T-cell (primary cell): ENCODE measurements at regions not wholly inside any gene's neighbourhood (a gene's known extent, or its start where the extent isn't known, plus 50 kb on each side); places are given as distances from the start of the nearest gene placed in this dataset.

Experiments used
- ATAC-seq, 4 experiments: fragments of 200-7000 bp in 3 of 4; fragments of 150-1000 bp in 1 of 4; cut with Tn5 transposase; replicated peaks in 1 of 4; 1 replicate in 3 of 4; 2 replicates in 1 of 4; pipeline ENCODE4 v1.10.0; 2021; ENCODE audit warnings: moderate library complexity in 3 of 4, mild to moderate bottlenecking in 2 of 4, moderate number of reproducible peaks in 1 of 4
- CTCF ChIA-PET, 2 donors: fragments of 300-600 bp; sonication (Branson Sonifier 250); formaldehyde crosslinking; loops; one replicate each; lab custom pipeline; 2022; ENCODE audit warnings: antibody characterized with exemption in 2 of 2; lab: Charles Lee
- POLR2A ChIA-PET, 2 donors: fragments of 300-600 bp; sonication (Branson Sonifier 250); formaldehyde crosslinking; loops; one replicate each; lab custom pipeline; 2022; ENCODE audit warnings: antibody characterized with exemption in 2 of 2; lab: Charles Lee
- DNase-seq, 35 experiments: peaks; one replicate each; pipeline versions ENCODE4 v3.0.0 to v3.0.0-alpha.2; 2013 to 2023
- H3K27ac ChIP-seq: one replicate; pipeline ENCODE4 v1.5.1; 2013; ENCODE audit warnings: low read length
- H3K27me3 ChIP-seq, 2 experiments: replicated peaks in 1 of 2; 1 replicate in 1 of 2; 2 replicates in 1 of 2; pipeline versions ENCODE4 v1.6.1 to v1.7.0; 2013; ENCODE audit warnings: low read length in 1 of 2, mixed read lengths in 1 of 2; ENCODE audit not compliant: control insufficient read depth in 2 of 2, insufficient read depth in 2 of 2; ENCODE audit errors: extremely low read depth in 1 of 2
- H3K36me3 ChIP-seq, 2 donors: 1 replicate in 1 of 2; 2 replicates in 1 of 2; pipeline versions ENCODE4 v1.6.1 to v1.7.0; 2013; ENCODE audit warnings: low read length in 1 of 2; ENCODE audit not compliant: control insufficient read depth in 2 of 2, insufficient read depth in 1 of 2; ENCODE audit errors: extremely low read depth in 1 of 2
- H3K4me1 ChIP-seq, 2 experiments: 1 replicate in 1 of 2; 2 replicates in 1 of 2; pipeline versions ENCODE4 v1.6.1 to v1.7.0; 2013; ENCODE audit warnings: low read length in 2 of 2, mixed read lengths in 1 of 2; ENCODE audit not compliant: insufficient read depth in 2 of 2, control insufficient read depth in 1 of 2; ENCODE audit errors: extremely low read depth in 1 of 2
- H3K4me3 ChIP-seq, 2 donors: 1 replicate in 1 of 2; 2 replicates in 1 of 2; pipeline versions ENCODE4 v1.5.1 to v1.7.0; 2013; ENCODE audit warnings: mild to moderate bottlenecking in 2 of 2, low read length in 1 of 2, moderate library complexity in 1 of 2; ENCODE audit not compliant: control insufficient read depth in 1 of 2; ENCODE audit errors: extremely low read depth in 1 of 2
- H3K9me3 ChIP-seq: 2 replicates; pipeline ENCODE4 v1.7.0; 2013
- H3K27ac Mint-ChIP-seq, 2 donors: one replicate each; pipeline ENCODE4 v1.8.0; 2020 to 2021; ENCODE audit warnings: mild to moderate bottlenecking in 2 of 2, mixed read lengths in 2 of 2
- H3K27me3 Mint-ChIP-seq, 2 donors: one replicate each; pipeline ENCODE4 v1.8.0; 2021 to 2022; ENCODE audit warnings: mixed read lengths in 2 of 2
- H3K36me3 Mint-ChIP-seq: one replicate; pipeline ENCODE4 v1.8.0; 2021; ENCODE audit warnings: mixed read lengths
- H3K4me1 Mint-ChIP-seq, 3 donors: one replicate each; pipeline ENCODE4 v1.8.0; 2020 to 2022; ENCODE audit warnings: mixed read lengths in 3 of 3, mild to moderate bottlenecking in 1 of 3
- H3K4me3 Mint-ChIP-seq, 3 donors: one replicate each; pipeline ENCODE4 v1.8.0; 2020 to 2022; ENCODE audit warnings: mild to moderate bottlenecking in 3 of 3, mixed read lengths in 3 of 3, moderate library complexity in 3 of 3
- H3K9me3 Mint-ChIP-seq, 3 donors: one replicate each; pipeline ENCODE4 v1.8.0; 2020 to 2022; ENCODE audit warnings: mixed read lengths in 3 of 3
- WGBS: methylation state at CpG from one replicate; pipeline ENCODE4 v1.1.5; 2013; ENCODE audit warnings: missing lambda C conversion rate; ENCODE audit not compliant: insufficient coverage; 5-methylcytosine and 5-hydroxymethylcytosine counted together

DNA sequence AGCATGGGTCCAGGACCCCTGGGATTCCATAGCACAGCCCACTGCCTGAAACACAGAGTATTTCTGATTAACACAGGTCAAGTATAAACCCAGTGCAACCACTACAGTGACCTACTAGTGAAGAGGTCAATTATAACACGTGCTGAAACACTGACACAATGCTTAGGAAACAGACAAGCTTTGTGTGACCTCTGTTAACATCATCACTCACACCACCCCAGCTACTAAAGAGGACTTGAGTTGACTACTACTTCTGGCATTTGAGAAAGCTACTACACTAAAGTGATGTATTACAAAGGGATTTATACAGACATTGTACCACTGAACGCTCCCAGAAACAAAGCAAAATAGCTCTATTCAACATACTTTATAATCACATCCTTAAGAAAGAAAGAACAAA, 1935.9 kb upstream of the PCDH20 start:
- no peak overlapping the region for H3K27ac ChIP-seq
- no peaks in the 10 kb centered on the region for H3K36me3 ChIP-seq
- Mint-ChIP-seq H3K27me3 (no peaks in the 10 kb centered on the region), H3K4me1 (no peaks in the 10 kb centered on the region), H3K27ac (no peak overlapping the region), H3K4me3 (no peak overlapping the region), H3K36me3 (no peaks in the 10 kb centered on the region), H3K9me3 (peaks cover 9 to 21% (median 10%) of the 10 kb centered on the region in 3 donors)
- H3K27me3 ChIP-seq: no peaks in the 10 kb centered on the region
- H3K4me1 ChIP-seq: no peaks in the 10 kb centered on the region
- POLR2A ChIA-PET: no interaction called here
- no peak overlapping the region for H3K4me3 ChIP-seq
- H3K9me3 ChIP-seq: no peaks in the 10 kb centered on the region
- DNase-seq (no peak), ATAC-seq (no peak)
- WGBS: no CpG with 5 or more reads among the region's 2 CpGs
- CTCF ChIA-PET: no interaction called here

GRCh38 chr13:63351081-63351480, 1935.4 kb upstream of the PCDH20 start:
- H3K4me1 Mint-ChIP-seq: no peaks in the 10 kb centered on the region

DNA sequence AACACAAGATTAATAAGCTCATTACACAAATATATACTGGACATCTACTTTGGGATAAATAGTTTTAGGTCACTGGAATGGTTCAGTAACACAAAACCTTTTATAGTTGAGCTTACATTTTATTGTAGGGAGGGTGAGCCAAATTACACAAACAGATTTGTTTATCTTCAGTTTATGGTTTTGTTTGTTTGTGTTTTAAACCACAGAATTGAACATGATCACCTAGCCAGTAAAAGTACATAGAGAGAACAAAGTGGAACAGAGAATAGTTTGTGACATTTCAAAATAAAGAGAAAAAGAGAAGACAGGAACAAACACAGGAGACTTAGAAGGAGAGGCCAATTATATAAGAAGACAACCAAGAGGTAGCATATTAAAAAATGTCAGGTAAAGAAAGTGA, 1930.2 kb upstream of the PCDH20 start:
- ATAC-seq (no peak), DNase-seq (no peak)
- ChIA-PET CTCF (no interaction called here), POLR2A (interaction anchor here in 1 of 2 donors (0.6 kb wide), 1 partner anchor 1452 kb away, joined by 3 read pairs; no protein-coding TSS in a partner anchor)
- no peak overlapping the region for H3K4me3 ChIP-seq
- no peaks in the 10 kb centered on the region for H3K27me3 Mint-ChIP-seq
- H3K4me3 Mint-ChIP-seq: no peak overlapping the region
- peaks cover 13 to 32% (median 19%) of the 10 kb centered on the region in 3 donors for H3K9me3 Mint-ChIP-seq
- no peak overlapping the region for H3K27ac ChIP-seq
- H3K4me1 ChIP-seq: no peaks in the 10 kb centered on the region
- H3K36me3 Mint-ChIP-seq: no peaks in the 10 kb centered on the region
- H3K27me3 ChIP-seq: no peaks in the 10 kb centered on the region
- H3K36me3 ChIP-seq: no peaks in the 10 kb centered on the region
- H3K9me3 ChIP-seq: no peaks in the 10 kb centered on the region
- H3K4me1 Mint-ChIP-seq: no peaks in the 10 kb centered on the region
- no peak overlapping the region for H3K27ac Mint-ChIP-seq

More at GRCh38 chr13:63351081-63351480, 1935.4 kb upstream of the PCDH20 start:
- peaks cover 9 to 22% (median 11%) of the 10 kb centered on the region in 3 donors for H3K9me3 Mint-ChIP-seq
- Histone ChIP-seq H3K36me3 (no peaks in the 10 kb centered on the region), H3K9me3 (no peaks in the 10 kb centered on the region), H3K27me3 (no peaks in the 10 kb centered on the region), H3K27ac (no peak overlapping the region), H3K4me3 (no peak overlapping the region), H3K4me1 (no peaks in the 10 kb centered on the region)
- H3K4me3 Mint-ChIP-seq: no peak overlapping the region
- no peaks in the 10 kb centered on the region for H3K27me3 Mint-ChIP-seq
- no peaks in the 10 kb centered on the region for H3K36me3 Mint-ChIP-seq
- CTCF ChIA-PET: no interaction called here
- WGBS: 50% methylated on average over 2 of the region's 2 CpGs
- DNase-seq: no peak
- no peak overlapping the region for H3K27ac Mint-ChIP-seq
- POLR2A ChIA-PET: no interaction called here
- ATAC-seq: no peak

DNA sequence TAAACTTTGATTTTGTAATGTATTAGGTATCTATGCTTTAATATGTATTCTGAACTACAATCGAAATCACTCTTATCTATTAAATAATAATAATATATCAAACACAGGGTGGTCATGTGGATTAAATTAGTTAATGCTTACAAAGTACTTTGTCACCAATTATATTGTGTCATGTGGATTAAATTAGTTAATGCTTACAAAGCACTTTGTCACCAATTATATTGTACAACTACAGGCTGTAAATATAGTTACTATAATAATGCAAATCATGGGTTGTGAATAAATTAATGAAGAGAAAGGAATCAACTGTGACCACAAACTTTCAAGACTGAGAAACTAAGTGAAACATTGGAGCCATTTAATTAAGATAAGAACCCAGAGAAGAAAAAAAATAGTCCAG, 1929.1 kb upstream of the PCDH20 start:
- ChIA-PET POLR2A (no interaction called here), CTCF (no interaction called here)
- no peak overlapping the region for H3K4me3 Mint-ChIP-seq
- no peaks in the 10 kb centered on the region for H3K9me3 ChIP-seq
- no peak overlapping the region for H3K4me3 ChIP-seq
- H3K9me3 Mint-ChIP-seq: peaks cover 13 to 25% (median 19%) of the 10 kb centered on the region in 3 donors
- no peaks in the 10 kb centered on the region for H3K4me1 Mint-ChIP-seq
- H3K27me3 Mint-ChIP-seq: no peaks in the 10 kb centered on the region
- H3K27ac ChIP-seq: no peak overlapping the region
- H3K36me3 ChIP-seq: no peaks in the 10 kb centered on the region
- no peak overlapping the region for H3K27ac Mint-ChIP-seq
- H3K4me1 ChIP-seq: no peaks in the 10 kb centered on the region
- DNase-seq: no peak
- ATAC-seq: no peak
- no CpG with 5 or more reads among the region's 1 CpG for WGBS
- H3K27me3 ChIP-seq: no peaks in the 10 kb centered on the region
- H3K36me3 Mint-ChIP-seq: no peaks in the 10 kb centered on the region

- ChIA-PET CTCF (no interaction called here), POLR2A (no interaction called here)
- no peak overlapping the region for H3K4me3 Mint-ChIP-seq
- no peak for ATAC-seq
- H3K9me3 ChIP-seq: no peaks in the 10 kb centered on the region
- H3K4me3 ChIP-seq: no peak overlapping the region
- no peaks in the 10 kb centered on the region for H3K27me3 ChIP-seq
- H3K27ac ChIP-seq: no peak overlapping the region
- peaks cover 9 to 30% (median 11%) of the 10 kb centered on the region in 3 donors for H3K9me3 Mint-ChIP-seq
- H3K27me3 Mint-ChIP-seq: no peaks in the 10 kb centered on the region
- H3K4me1 Mint-ChIP-seq: no peaks in the 10 kb centered on the region
- H3K27ac Mint-ChIP-seq: no peak overlapping the region
- no peaks in the 10 kb centered on the region for H3K36me3 Mint-ChIP-seq
- H3K36me3 ChIP-seq: no peaks in the 10 kb centered on the region
- DNase-seq: no peak
- WGBS: 50% methylated on average over 2 of the region's 5 CpGs
- no peaks in the 10 kb centered on the region for H3K4me1 ChIP-seq
Observed at GRCh38 chr13:63337921-63338320, 1922.3 kb upstream of the PCDH20 start.

DNA sequence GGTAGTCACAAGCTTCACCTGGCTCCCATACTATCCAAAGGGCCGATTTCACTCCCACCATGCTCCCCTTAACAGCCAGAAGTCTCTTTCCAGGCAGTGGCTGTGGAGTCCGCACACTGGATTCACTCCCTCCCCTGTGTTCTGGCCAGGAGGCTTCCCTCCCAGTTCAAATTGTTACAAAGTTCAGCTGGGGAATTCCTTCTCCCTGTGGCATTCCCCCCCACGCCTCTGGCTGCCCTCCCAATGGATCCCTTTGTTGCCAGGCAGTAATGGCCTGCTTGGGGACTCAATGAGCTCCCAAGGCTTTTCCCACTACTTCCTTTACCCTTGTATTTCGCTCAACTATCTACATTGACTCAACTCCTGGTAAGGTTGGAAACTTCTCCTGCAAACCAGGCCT, 1921.4 kb upstream of the PCDH20 start:
- no peaks in the 10 kb centered on the region for H3K27me3 Mint-ChIP-seq
- no peaks in the 10 kb centered on the region for H3K27me3 ChIP-seq
- no peaks in the 10 kb centered on the region for H3K4me1 Mint-ChIP-seq
- H3K36me3 Mint-ChIP-seq: no peaks in the 10 kb centered on the region
- H3K27ac ChIP-seq: no peak overlapping the region
- 44% methylated on average over 3 of the region's 4 CpGs for WGBS
- CTCF ChIA-PET: no interaction called here
- ATAC-seq (no peak), DNase-seq (no peak)
- H3K36me3 ChIP-seq: no peaks in the 10 kb centered on the region
- no peaks in the 10 kb centered on the region for H3K9me3 ChIP-seq
- POLR2A ChIA-PET: no interaction called here
- H3K27ac Mint-ChIP-seq: no peak overlapping the region
- no peaks in the 10 kb centered on the region for H3K4me1 ChIP-seq
- H3K4me3 Mint-ChIP-seq: no peak overlapping the region
- peaks cover 12 to 34% (median 12%) of the 10 kb centered on the region in 3 donors for H3K9me3 Mint-ChIP-seq
- no peak overlapping the region for H3K4me3 ChIP-seq

- Mint-ChIP-seq H3K36me3 (no peaks in the 10 kb centered on the region), H3K27me3 (no peaks in the 10 kb centered on the region), H3K4me1 (no peaks in the 10 kb centered on the region), H3K9me3 (peaks cover 12 to 35% (median 12%) of the 10 kb centered on the region in 3 donors), H3K27ac (no peak overlapping the region), H3K4me3 (no peak overlapping the region)
- H3K4me1 ChIP-seq: no peaks in the 10 kb centered on the region
- WGBS: no CpG with 5 or more reads among the region's 1 CpG
- H3K36me3 ChIP-seq: no peaks in the 10 kb centered on the region
- no peaks in the 10 kb centered on the region for H3K9me3 ChIP-seq
- no peaks in the 10 kb centered on the region for H3K27me3 ChIP-seq
- no peak for ATAC-seq
- DNase-seq: no peak
- CTCF ChIA-PET: no interaction called here
- no peak overlapping the region for H3K27ac ChIP-seq
- POLR2A ChIA-PET: no interaction called here
- no peak overlapping the region for H3K4me3 ChIP-seq
Observed at GRCh38 chr13:63336549-63336948, 1920.9 kb upstream of the PCDH20 start.
